Gastrocnemius medialis (tissue), 4 donors: ENCODE measurements at regions not wholly inside any gene's neighbourhood (a gene's known extent, or its start where the extent isn't known, plus 50 kb on each side); places are given as distances from the start of the nearest gene placed in this dataset.

Experiments
- CTCF ChIP-seq, 5 experiments: fragments of 450-650 bp in 3 of 5; fragments of 200-600 bp in 2 of 5; sonication (generic) in 2 of 5; IDR thresholded peaks in 4 of 5; conservative IDR thresholded peaks in 1 of 5; 1 replicate in 4 of 5; 2 replicates in 1 of 5; pipeline ENCODE4 v1.5.1; 2016 to 2019; ENCODE audit warnings: antibody characterized with exemption in 5 of 5, mild to moderate bottlenecking in 3 of 5, moderate library complexity in 3 of 5
- POLR2A ChIP-seq, 2 donors: fragments of 450-650 bp; IDR thresholded peaks; one replicate each; pipeline ENCODE4 v1.6.1; 2017; ENCODE audit warnings: antibody characterized with exemption in 2 of 2, mild to moderate bottlenecking in 2 of 2, moderate library complexity in 2 of 2

- TF ChIP-seq POLR2A (IDR thresholded peaks at IDR 0.05) (no peak), CTCF (IDR thresholded peaks at IDR 0.05 in 4 of 5, conservative IDR thresholded peaks at IDR 0.05 in 1 of 5) (no peak)
Measured at GRCh38 chr3:124498891-124499290, 231.4 kb upstream of the UMPS start.
